Suprapubic skin (tissue), 4 donors: ENCODE measurements at regions not wholly inside any gene's neighbourhood (a gene's known extent, or its start where the extent isn't known, plus 50 kb on each side); places are given as distances from the start of the nearest gene placed in this dataset.

ENCODE experiments used
- DNase-seq, 2 donors: peaks; one replicate each; pipeline ENCODE4 v3.0.0-alpha.2; 2019; ENCODE audit warnings: low spot score in 2 of 2
- H3K27ac ChIP-seq: fragments of 200-600 bp; sonication (generic); one replicate; pipeline ENCODE4 v1.5.1; 2019
- H3K27me3 ChIP-seq: fragments of 200-600 bp; sonication (generic); one replicate; pipeline ENCODE4 v1.5.1; 2019
- H3K36me3 ChIP-seq: fragments of 200-600 bp; sonication (generic); one replicate; pipeline ENCODE4 v1.5.1; 2019
- H3K4me1 ChIP-seq: fragments of 200-600 bp; sonication (generic); one replicate; pipeline ENCODE4 v1.5.1; 2019
- H3K4me3 ChIP-seq: fragments of 200-600 bp; sonication (generic); one replicate; pipeline ENCODE4 v1.5.1; 2019; ENCODE audit warnings: mild to moderate bottlenecking
- H3K9me3 ChIP-seq: fragments of 200-600 bp; sonication (generic); one replicate; pipeline ENCODE4 v1.5.1; 2019
- CTCF ChIP-seq, 2 donors: fragments of 200-600 bp in 1 of 2; fragments of 450-650 bp in 1 of 2; sonication (generic) in 1 of 2; IDR thresholded peaks; one replicate each; pipeline ENCODE4 v1.5.1; 2016 to 2019; ENCODE audit warnings: antibody characterized with exemption in 2 of 2, mild to moderate bottlenecking in 1 of 2, moderate library complexity in 1 of 2
- EP300 ChIP-seq: sonication (generic); formaldehyde crosslinking; IDR thresholded peaks from one replicate; pipeline ENCODE4 v1.6.1; 2017; ENCODE audit warnings: antibody characterized with exemption
- POLR2A ChIP-seq, 2 donors: fragments of 450-650 bp; IDR thresholded peaks; one replicate each; pipeline ENCODE4 v1.6.1; 2017; ENCODE audit warnings: antibody characterized with exemption in 2 of 2, mild to moderate bottlenecking in 2 of 2, moderate library complexity in 2 of 2
- POLR2AphosphoS5 ChIP-seq, 3 donors: sonication (generic); formaldehyde crosslinking; IDR thresholded peaks; one replicate each; pipeline ENCODE4 v1.6.1; 2017; ENCODE audit warnings: antibody characterized with exemption in 3 of 3
- WGBS: methylation state at CpG from one replicate; pipeline ENCODE4 v1.1.5; 2018; 5-methylcytosine and 5-hydroxymethylcytosine counted together

GRCh38 chr2:134081238-134081938 lies 172.5 kb upstream of the MGAT5 start:
- Histone ChIP-seq H3K27me3 (no peaks in the 10 kb centered on the region), H3K36me3 (no peaks in the 10 kb centered on the region), H3K27ac (no peak overlapping the region), H3K4me3 (no peak overlapping the region), H3K9me3 (no peaks in the 10 kb centered on the region), H3K4me1 (no peaks in the 10 kb centered on the region)
- no peak for TF ChIP-seq EP300
- no peak for TF ChIP-seq CTCF (IDR thresholded peaks at IDR 0.05)
- TF ChIP-seq POLR2A (IDR thresholded peaks at IDR 0.05), result no peak
- TF ChIP-seq POLR2AphosphoS5 (IDR thresholded peaks at IDR 0.05), result no peak
- 83% methylated on average over 7 of the region's 8 CpGs for WGBS
- no peak for DNase-seq

- TF ChIP-seq POLR2AphosphoS5 (IDR thresholded peaks at IDR 0.05), result no peak
- no peak for TF ChIP-seq POLR2A (IDR thresholded peaks at IDR 0.05)
- TF ChIP-seq CTCF (IDR thresholded peaks at IDR 0.05), result no peak
- no peak for TF ChIP-seq EP300
- WGBS, result 63% methylated on average over 5 of the region's 5 CpGs
- Histone ChIP-seq H3K27ac (no peak overlapping the region), H3K9me3 (no peaks in the 10 kb centered on the region), H3K4me1 (no peaks in the 10 kb centered on the region), H3K4me3 (no peak overlapping the region), H3K27me3 (no peaks in the 10 kb centered on the region), H3K36me3 (no peaks in the 10 kb centered on the region)
- DNase-seq, result no peak
These were observed 170.3 kb upstream of the MGAT5 start for GRCh38 chr2:134083548-134083947.

- 73% methylated on average over 9 of the region's 9 CpGs for WGBS
- H3K4me1 ChIP-seq, result no peaks in the 10 kb centered on the region
- H3K27me3 ChIP-seq, result no peaks in the 10 kb centered on the region
- no peaks in the 10 kb centered on the region for H3K9me3 ChIP-seq
- no peak overlapping the region for H3K27ac ChIP-seq
- no peak overlapping the region for H3K4me3 ChIP-seq
- no peaks in the 10 kb centered on the region for H3K36me3 ChIP-seq
- no peak for DNase-seq
- TF ChIP-seq POLR2AphosphoS5 (IDR thresholded peaks at IDR 0.05) (no peak), EP300 (no peak), CTCF (IDR thresholded peaks at IDR 0.05) (no peak), POLR2A (IDR thresholded peaks at IDR 0.05) (no peak)
These were observed 167.2 kb upstream of the MGAT5 start for GRCh38 chr2:134086594-134087219.

- H3K4me3 ChIP-seq, result no peak overlapping the region
- H3K27me3 ChIP-seq, result no peaks in the 10 kb centered on the region
- no peaks in the 10 kb centered on the region for H3K36me3 ChIP-seq
- 86% methylated on average over 2 of the region's 2 CpGs for WGBS
- DNase-seq, result no peak
- H3K9me3 ChIP-seq, result no peaks in the 10 kb centered on the region
- no peak overlapping the region for H3K27ac ChIP-seq
- TF ChIP-seq POLR2A (IDR thresholded peaks at IDR 0.05) (no peak), POLR2AphosphoS5 (IDR thresholded peaks at IDR 0.05) (no peak), EP300 (no peak), CTCF (IDR thresholded peaks at IDR 0.05) (no peak)
- no peaks in the 10 kb centered on the region for H3K4me1 ChIP-seq
These were observed 166.4 kb upstream of the MGAT5 start for GRCh38 chr2:134087371-134087921.

GRCh38 chr2:134089454-134089853 lies 164.4 kb upstream of the MGAT5 start:
- H3K27ac ChIP-seq, result no peak overlapping the region
- no peaks in the 10 kb centered on the region for H3K4me1 ChIP-seq
- no peaks in the 10 kb centered on the region for H3K9me3 ChIP-seq
- TF ChIP-seq POLR2A (IDR thresholded peaks at IDR 0.05), result no peak
- no peak for TF ChIP-seq CTCF (IDR thresholded peaks at IDR 0.05)
- TF ChIP-seq POLR2AphosphoS5 (IDR thresholded peaks at IDR 0.05), result no peak
- TF ChIP-seq EP300, result no peak
- WGBS, result 84% methylated on average over 2 of the region's 2 CpGs
- H3K4me3 ChIP-seq, result no peak overlapping the region
- no peaks in the 10 kb centered on the region for H3K27me3 ChIP-seq
- no peak for DNase-seq
- no peaks in the 10 kb centered on the region for H3K36me3 ChIP-seq
